Kidney tubule cell (primary cell): ENCODE measurements at regions not wholly inside any gene's neighbourhood (a gene's known extent, or its start where the extent isn't known, plus 50 kb on each side); places are given as distances from the start of the nearest gene placed in this dataset.
"Not testable (repeated sequence)": the region's sequence is repeated elsewhere in the genome, so short reads cannot be mapped to it uniquely, and the experiment has no call there.

ENCODE experiments used
- DNase-seq: peaks from one replicate; pipeline ENCODE4 v3.0.0-alpha.2; 2018; ENCODE audit warnings: low spot score

DNA sequence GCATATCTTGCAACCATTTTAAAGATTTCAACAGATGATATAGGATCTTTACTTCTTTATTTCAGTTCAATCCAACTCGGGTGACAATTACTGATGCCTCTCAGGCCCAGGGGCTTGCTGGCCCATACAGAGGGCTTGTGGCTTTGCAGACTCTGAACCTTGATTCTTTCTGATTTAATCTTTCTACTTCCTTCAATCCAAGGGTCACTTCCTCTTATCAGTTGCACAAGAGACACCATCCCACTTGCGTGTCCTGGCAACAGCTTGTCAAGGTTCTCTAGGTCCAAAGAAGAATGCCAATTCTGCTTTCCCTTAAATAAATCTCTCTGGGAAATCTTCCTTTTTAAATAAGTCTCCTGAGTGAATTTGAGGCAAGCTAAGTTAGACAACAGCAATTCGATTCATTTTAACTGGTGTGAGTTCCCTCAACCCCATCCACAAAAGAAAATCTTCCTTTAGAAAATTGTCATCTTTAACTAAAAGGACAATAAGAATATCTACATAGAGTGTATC lies 75.1 kb upstream of the KIF2A start:
- DNase-seq = not testable (repeated sequence)

DNA sequence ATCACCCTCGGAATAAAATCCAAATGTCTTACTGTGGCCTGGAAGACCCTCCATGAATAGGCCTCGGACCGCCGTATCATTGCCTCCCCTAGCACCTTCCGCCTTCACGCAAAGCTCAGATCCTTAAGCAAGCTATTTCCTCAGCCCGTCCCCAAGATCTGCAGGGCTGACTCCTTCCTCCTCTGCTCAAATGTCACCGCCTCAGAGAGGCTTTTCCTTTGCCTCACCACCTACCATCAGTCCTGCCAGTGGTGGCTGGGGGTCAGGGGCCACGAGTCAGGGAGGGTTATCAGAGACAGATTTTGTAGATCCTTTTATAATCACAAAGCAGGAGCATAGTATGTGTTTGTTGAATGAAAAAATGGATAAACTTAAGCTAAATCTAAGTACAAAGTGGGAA lies 74.4 kb upstream of the KIF2A start:
- no peak for DNase-seq

DNA sequence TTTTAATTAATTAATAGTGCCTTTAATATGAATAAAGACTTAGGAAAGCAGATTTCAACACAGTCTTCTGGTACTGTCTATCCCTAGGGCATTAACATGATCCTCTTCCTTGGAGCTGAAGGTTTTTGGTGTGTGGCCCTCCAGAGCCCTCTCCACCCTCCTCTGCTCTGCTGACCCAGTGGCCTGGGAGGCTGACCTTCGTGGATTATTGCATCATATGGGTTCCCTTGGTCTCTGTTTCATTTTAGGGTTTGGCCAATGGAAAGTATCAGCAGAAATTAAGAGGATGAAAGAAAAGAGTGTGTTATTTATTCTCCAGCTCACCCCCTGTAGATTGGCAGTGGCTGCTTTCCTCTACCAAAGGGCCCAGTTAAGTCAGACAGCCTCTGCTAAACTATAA lies 73.8 kb upstream of the KIF2A start:
- DNase-seq = not testable (repeated sequence)

DNA sequence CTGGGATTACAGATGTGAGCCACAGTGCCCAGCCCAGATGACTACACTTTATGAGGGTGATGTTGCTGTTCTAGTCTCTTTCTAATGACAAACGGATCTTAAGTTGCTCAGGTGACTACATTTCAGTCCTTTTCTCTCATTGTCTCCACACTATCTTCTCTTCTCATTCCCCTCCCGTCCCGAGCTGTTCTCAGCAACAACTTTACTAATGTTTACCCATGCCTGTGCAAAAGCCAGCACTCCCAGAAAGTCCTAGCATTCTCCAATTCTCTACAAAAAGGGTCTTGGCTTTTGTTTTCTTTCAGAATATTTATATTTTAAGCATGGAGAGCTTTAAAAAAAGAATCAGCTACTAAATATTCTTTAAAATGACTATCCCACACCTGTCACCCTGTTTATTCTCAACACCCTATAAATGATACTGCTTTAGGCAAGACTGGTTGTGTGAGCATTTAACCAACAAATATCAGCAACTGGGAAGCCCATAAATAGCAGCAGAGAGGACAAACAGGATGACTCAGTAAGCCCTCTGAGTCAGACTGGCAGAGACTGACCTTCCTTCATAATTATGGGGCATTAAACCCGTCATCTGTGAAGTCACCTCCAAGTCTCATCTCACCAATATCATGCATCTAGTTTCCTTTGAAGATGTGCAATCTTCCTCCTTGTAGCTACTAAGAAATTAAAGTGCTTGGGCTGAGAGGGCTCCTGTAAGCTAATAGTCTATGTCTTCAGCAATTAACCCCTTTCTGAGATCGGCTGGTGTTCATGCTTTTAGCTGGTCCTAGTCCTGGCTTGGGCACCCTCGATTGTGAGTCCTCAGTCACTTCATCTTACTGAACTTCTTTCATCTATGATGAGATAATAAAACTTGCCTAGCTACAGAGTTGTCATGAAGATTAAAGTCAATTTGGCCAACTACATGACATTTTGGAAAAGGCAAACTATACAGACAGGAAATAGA lies 72.6 kb upstream of the KIF2A start:
- peak; percentile 79 for DNase-seq

DNA sequence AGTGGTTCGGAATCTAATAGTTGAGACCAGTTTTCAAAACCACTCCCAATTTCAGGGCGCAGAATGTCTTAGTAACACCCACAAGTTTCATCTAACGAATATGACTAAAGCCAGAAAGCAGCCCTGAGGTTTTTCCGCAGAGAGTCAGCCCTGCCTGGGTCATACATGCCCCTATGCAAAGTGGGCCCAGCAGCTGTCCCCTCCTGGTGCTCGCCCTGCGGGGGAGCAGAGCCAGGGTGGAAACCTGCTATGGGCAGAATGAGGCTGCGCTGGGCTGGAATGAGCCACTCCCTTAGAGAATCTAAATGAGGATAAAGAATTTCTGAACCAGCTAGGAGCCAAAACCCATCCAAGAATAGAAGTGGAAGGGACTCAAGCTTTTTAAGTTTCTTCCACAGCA lies 69.4 kb upstream of the KIF2A start:
- not testable (repeated sequence) for DNase-seq

DNA sequence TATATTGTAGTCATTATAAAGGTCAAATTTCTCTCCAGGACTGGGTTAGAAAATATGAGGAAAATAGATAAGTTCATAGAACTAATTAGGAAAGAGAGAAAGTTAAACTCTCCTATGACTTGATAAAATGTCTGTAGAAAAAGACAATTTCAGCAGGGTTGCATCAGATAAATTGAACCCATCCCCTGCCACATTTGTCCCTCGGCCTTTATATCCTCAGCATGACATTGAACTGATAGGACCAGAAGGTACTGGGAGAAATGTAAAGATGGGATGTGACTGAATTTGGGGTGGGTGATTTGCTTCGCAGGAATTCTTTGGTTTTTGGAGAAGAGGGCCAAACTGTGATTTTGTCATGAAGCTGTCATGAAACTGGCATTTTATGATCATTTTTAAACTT lies 68.1 kb upstream of the KIF2A start:
- DNase-seq = not testable (repeated sequence)

DNA sequence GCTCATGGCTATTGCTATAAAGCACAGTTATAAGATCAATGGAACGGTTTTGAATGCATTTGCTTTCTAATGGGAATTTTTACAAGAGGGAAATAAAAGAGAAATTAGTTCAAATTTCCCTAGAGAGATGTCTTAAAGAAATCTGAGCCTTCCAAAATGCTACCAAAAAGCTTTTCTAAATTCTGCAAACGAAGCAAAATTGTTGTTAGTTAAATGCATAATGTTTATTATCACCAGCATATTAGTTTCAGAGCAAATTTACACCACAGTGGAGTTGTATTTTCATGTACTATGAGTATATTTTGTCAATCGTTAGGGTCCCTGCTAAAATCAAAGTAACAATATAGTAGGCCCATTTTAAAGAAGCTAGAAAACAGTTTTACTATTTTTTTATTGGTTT lies 67.4 kb upstream of the KIF2A start:
- DNase-seq = not testable (repeated sequence)

DNA sequence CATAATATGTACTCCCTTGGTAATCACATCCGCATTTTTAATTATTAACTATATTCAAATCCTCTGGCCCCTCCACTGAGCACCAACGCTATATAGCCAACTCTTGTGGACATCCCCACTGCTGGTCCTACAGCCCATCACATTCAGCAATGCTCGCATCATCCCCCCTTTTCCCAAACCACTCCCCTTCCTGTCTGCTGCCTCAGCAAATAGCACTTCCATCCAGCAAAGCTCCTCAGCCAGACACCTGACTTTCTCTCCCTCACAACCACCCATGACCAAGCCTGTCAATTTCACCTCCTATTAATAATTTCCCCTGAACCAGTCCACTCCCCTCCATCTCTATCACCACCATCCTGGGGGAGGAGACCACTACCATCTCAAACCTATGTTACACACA lies 65.5 kb upstream of the KIF2A start:
- not testable (repeated sequence) for DNase-seq

DNA sequence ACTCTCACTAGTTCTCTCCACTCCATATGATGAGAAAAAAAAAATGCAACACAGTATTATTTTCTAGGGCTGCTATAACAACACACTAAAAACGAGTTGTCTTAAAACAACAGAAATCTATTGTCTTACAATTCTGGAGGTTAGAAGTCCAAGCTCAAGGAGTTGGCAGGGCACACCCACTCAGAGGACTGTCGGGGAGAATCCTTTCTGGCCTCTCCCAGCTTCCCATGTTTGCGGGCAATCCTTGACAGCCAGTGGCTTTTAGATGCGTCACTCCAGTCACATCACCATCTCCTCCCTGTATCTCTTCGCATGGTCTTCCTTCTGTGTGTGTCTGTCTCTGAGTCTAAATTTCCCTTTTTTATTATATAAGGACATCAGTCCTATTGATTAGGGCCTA lies 64.0 kb upstream of the KIF2A start:
- not testable (repeated sequence) for DNase-seq

DNA sequence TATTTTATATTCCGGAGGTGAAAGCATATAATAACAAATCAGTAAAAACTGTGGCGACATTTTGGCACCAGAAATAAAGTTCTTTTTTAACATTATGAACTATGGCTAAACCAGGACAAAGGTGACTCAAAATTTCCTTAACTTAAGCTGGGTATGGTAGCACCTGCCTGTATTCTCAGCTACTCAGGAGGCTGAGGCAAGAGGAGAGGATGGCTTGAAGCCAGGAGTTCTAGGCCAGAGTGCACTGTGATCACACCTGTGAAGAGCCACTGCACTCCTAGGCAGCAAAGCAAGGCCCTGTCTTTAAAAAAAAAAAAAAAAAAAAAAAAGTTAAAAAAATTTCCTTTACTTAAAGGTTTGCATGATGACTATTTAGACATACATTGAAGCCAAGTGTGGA lies 63.0 kb upstream of the KIF2A start:
- not testable (repeated sequence) for DNase-seq

DNA sequence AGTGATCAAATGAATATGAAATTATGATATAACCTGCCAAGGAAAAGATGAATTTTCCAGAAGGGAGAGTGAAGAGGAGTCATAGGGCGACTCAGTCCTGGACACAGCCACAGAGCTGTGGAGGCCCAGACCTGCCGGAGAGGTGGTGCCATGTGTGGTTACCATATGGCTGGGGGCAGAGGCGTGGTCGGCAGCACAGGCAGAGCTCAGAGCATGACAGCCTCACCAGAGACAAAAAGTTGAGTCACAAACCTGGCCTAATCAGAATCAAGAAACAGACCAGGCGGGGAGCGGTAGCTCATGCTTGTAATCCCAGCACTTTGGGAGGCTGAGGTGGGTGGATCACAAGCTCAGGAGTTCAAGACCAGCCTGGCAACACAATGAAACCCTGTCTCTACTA lies 57.8 kb upstream of the KIF2A start:
- DNase-seq = peak; percentile 64

DNA sequence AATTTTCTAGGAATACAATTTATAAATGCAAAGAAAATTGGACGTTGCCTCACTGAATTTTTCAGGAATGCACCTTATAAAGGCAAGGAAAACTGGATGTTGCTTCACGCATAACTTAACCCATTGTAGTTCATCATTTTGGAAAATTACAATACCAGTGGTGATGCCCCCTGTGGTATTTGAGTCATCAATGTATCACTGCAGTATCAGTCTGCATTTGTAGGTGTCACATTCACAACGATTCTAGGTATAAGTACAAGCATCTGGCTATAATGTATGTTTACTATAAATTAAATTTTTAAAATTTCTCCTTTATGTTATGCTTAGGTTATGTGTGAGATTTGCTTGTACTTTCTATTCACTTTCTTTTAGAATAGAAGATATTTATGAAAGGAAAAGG lies 55.9 kb upstream of the KIF2A start:
- peak; percentile 28 for DNase-seq

DNA sequence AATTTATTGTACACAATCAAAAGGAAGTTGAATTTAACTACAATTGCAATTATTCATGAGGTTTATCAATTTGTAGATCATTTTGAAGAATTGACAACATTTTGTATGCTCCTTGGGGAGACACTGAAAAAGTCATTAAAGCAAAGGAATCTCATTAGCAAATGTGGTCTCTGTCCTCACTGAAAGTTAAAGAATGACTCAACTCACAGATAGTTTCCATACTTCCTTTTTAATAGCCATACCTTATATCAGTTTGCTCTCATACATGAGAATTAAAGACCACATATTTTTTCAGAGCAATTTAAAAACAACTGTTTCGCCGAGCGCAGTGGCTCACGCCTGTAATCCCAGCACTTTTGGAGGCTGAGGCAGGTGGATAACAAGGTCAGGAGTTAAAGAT lies 55.1 kb upstream of the KIF2A start:
- not testable (repeated sequence) for DNase-seq

DNA sequence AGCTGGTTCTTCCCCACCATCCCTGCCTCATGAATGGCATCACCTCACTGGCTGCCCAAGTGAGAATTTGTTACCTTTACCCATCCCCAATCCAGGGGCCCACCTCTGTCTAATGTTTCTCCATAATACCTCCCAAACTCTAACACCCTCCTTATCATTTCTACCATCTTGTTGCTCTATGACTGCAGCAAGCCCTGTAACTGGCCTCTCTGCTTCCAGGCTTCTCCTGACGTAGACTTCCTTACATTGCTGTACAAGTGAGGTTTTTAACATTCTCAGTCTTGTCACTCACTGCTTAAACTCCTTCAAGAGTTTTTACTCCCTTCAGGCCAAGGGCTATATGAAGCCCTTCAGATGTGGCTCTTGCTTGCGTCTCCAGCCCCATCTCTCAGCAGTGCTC lies 53.5 kb upstream of the KIF2A start:
- not testable (repeated sequence) for DNase-seq

DNA sequence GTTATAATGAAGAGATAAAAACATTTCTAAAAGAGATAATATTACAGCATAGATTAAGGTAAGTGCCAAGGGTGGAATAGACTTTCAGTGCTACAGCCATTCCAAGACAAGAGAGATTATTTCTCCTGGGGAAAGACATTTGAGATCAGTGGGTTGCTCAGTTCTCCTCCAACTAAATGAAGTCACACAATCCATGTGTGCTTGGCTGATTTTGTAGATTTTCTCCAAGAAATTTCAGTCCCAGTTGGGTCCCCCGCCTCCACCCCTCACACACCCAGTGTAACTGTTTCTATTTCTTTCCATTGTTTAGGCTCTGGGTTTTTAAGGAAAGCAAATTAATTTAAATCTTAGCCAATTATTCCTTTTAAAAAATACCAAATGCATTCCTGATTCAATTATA lies 50.5 kb upstream of the KIF2A start:
- DNase-seq = not testable (repeated sequence)

DNA sequence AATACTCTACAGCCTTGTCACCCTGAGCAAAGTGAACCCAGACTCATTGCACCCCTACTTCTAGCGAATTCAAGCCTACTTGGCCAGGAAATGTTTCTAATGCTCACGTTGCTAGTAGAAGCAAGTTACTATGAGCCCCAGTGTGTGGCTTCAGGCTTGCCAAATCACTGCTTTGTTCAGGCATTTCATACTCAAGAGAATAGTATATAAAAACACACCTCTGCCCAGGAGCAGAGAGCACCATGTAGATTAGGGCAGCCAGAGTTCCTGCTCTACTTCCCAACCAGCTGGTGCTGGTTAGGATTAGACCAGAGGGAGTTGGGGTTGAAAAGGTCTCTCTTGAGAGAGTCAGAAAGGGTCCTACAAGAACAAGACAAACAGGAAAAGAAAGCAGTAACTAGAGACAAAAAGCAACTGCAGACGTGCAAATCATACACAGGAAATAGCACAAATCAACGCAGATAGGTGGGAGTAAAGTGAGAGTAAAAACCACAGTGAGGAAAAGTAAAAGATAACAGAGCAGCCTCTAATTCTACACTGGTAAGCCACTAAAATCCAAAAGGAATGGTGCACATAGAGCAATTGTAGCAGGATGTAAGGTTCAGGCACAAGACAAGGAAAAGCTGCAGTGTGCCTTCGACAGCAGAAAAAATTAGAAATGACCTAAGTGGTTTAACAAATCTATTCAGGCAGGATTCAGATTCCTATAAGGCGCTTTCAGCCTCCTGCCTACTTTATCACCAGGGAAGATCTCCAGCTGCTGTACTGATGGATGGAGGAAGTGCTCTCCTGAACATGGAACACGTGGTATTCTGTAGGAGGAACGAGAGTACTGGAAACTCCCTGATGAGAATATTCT lies 49.6 kb upstream of the KIF2A start:
- DNase-seq = peak; percentile 28
